ENCODE measurements at regions not wholly inside any gene's neighbourhood (a gene's known extent, or its start where the extent isn't known, plus 50 kb on each side); places are given as distances from the start of the nearest gene placed in this dataset.

DNA sequence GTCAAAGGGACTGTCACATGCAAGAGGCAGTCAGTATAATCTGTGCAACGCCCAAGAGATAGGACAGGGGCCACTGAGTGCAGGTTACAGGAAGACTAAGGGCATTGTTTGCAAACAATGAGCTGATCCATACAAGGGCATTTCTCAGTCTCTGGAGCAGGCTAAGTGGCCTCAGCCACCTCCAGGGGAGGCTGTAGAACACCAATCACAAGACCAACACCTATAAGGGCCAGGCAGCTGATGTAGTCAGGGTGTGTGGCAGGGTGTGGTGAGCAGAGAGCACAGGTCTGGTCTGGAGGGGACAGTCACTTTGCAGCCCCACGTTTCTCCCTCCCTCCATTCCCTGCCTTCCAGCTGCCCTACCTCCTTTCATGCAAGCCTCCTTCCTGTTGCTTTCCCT lies 83.2 kb upstream of the ADRA1B start:
- DNase-seq = no peak

DNA sequence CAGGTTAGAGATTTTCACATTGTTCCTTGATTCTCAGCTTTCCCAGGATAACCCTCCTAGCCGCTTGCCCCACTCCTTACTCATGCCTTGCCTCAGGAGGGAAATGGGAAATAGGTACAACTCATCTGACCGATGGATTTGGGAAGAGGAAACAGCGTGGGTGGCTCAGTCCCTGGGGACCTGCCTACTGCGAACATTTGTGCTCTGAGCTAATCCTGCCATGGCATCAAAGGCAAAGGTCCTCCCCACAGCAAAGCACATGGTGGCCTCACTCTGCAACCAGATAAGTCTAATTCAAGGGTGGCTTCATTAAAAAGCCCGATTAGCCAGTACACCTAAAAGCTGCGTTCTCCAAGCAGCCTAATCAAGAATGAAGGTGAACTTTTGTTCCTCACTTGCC lies 82.4 kb upstream of the ADRA1B start:
- no peak for DNase-seq

DNA sequence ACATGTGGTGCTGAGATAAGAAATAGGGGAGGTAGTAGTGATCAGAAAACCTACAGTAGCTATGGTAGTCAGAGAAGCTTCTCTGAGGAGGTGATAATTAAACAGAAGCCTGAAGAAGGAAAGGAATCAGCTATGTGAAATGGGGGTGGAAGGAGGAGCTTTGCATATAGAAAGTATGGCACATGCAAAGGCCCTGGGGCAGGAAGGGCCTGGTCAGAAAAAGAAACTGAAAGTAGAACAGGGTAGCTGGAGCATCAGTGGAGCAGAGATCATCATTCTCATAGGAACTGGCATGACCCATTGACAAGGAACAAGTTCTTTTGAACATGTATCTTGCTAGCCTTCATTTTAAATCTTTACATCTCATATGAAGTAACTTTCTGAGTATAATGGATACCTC lies 80.7 kb upstream of the ADRA1B start:
- no peak for DNase-seq

DNA sequence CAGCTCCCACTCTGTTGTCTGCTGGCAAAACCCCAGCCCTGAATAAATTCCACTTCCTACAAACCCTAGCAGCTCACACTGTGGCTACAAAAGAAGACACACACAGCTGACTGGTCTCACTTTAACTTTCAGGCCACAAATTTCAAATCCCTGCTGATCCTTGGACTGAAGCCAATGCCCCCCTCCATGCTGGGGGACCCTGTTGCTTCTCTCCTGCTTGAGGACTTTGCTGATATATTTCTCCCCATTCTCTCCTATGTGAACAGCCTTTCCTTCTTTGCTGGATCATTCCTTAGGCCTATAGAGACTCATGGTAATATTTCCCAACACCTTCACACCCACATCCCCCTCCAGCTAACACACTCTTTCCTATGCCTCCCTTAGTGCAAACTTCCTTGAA lies 79.6 kb upstream of the ADRA1B start:
- no peak for DNase-seq

DNA sequence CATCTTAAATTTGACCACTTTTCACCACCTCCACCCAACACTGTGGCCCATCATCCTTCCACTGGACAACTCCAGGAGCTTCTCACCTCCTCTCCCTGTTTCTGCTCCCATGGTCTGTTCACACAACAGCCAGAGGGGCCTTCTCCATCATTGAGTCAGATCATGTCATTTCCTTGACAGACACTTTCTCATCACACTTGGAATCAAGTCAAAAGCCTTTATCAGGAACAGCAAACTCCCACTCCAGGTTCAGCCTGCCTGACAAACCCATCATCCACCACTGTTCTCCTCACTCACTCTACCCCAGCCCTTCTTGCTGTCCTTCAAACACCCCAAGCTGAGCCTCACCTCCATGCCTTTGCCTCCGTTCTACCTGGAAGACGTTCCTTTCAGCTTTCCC lies 78.4 kb upstream of the ADRA1B start:
- DNase-seq = no peak

DNA sequence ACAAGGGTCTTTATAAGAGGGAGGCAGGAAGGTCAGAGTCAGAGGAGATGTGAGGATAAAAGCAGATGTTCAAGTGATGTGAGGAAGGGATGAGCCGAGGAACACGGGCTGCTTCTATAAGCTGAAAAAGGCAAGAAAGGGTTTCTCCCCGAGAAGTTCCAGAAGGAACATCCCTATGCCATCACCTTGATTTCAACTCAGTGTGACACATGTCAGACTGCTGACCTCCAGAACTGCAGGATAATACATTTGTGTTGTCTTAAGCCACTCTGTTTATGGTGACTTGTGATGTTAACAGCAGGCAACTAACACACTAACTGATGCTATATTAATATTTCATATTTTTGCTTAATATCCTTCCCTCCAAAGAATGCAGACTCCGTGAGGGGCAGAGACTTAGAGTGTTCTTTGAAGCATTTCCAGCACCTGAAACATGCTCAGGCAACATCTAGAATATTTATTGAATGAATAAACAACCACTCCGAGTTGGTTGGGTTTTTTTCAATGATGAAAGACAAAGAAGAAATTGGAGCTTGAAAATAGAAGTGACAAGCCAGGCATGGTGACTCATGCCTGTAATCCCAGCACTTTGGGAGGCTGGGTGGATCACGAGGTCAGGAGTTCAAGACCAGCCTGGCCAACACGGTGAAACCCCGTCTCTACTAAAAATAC lies 77.6 kb upstream of the ADRA1B start:
- DNase-seq = no peak

DNA sequence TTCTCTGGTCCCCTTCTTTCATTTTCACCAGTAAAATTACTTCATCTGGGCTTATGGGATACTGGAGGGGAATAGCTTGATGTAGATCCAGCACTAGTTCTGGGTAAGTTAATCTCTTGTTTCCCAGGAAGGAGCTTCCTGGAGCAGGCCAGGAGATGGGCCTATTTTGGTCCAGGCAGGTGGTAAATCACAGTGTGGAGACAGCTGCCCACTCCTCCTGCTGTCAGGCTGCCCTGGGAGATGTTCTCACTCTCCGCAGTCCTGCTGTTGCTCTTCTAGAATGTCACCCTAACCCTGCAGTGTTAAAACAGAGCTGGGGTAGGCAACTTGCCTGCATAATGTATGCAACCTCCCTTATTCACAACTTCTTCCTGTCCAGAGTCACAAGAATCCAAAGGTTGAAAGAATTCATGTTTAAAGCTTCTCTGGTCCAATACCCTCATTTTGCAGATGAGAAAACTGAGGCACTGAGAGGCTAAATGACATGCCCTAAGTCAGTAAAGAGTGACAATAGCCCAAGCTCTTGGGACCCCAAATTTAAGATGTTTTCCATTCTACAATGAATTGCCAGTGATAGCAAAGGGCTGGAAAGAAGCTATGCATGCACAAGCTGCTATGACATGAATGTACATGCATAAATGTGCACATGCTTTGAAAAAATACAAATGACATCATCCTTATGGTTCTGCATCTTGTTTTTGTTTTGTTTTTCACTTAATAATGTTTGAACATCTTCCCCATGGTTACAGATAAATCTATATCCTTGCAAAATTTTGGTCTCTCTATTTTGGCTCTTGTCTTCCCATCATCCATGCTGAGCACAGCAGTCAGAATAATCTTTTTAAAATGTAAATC lies 71.8 kb upstream of the ADRA1B start:
- no peak for DNase-seq

DNA sequence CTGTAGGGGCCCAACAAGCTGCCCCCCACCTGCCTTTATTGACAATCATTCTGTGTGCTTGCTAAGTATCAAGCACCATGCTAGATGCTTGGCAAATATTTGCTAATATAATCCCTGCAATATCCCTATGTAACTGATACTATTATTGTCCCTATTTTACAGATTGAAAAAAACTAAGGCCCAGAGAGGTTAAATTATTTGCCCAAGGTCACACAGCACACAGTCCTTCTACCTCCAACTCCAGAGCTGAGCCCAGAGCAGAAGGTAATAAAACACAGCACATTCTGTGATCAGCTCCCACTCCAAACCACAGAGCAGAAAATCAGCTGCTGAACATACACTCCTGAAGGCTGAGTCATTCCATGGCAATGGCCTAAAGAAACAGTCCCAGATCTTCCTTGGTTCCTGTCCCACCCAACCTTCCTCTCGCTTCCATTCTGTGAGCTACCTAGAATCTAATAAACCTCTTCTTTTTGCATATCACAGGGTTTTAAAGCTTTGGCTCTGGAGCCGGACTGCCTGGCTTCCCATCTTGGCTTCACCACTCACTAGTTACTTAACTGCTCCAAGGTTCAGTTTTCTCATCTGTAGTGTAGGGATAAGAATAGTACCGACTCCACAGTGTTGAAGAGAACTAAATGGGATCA lies 66.7 kb upstream of the ADRA1B start:
- no peak for DNase-seq

DNA sequence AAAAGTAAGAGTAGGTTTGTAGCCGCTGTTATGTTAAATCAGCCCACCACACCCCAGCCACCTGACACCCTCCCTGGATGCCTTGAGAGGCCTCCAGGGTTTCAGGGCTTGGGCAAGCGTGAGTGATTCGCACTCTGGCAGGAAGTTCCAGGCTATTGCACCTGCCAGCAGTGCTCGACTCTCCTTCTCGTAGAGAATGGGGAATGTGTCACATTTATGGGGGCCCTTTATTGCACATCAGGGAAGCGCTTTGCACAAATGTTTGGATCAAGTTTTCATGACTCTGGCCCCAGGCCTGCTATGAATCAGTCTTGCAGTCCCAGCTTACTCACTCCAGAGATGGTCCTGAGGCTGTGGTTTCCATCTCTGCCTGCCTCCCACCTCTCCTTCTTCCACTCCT lies 66.1 kb upstream of the ADRA1B start:
- no peak for DNase-seq

DNA sequence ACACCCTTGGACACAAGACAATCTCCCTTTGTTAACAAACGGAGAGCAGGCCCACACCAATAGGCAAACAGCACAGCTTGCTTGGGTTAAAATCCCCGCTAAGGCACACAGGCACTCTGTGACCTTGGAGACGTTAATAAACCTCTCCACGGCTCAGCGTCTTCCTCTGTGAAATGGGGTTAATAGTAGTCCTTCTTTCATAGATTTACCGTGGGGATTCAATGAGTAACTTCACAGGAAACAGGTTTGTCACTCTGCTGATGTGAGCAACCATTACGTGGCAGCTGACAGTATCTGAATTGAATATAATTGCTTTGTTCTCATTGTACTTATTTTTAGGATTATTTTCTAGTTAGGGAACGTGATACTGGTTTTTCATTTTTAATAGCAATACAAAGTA lies 65.2 kb upstream of the ADRA1B start:
- no peak for DNase-seq

DNA sequence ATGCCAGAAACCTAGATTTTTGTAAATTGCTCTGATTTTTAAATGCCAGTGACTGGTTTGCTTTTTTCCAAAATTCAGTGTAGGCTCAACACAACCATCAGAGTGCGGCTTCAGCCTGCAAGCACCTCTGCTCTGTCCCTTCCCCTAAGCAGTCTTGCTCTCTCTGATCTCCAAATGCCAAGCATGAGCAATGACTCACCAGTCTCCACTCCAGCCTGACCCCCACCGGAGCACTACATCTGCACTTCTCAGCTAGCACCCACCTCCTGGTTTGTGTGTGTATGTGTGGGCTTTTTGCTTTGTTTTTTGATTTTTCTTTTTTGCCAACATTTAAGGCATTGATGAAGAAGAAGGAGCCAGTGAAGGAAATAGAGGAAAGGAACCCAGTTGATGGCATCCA lies 61.4 kb upstream of the ADRA1B start:
- no peak for DNase-seq

DNA sequence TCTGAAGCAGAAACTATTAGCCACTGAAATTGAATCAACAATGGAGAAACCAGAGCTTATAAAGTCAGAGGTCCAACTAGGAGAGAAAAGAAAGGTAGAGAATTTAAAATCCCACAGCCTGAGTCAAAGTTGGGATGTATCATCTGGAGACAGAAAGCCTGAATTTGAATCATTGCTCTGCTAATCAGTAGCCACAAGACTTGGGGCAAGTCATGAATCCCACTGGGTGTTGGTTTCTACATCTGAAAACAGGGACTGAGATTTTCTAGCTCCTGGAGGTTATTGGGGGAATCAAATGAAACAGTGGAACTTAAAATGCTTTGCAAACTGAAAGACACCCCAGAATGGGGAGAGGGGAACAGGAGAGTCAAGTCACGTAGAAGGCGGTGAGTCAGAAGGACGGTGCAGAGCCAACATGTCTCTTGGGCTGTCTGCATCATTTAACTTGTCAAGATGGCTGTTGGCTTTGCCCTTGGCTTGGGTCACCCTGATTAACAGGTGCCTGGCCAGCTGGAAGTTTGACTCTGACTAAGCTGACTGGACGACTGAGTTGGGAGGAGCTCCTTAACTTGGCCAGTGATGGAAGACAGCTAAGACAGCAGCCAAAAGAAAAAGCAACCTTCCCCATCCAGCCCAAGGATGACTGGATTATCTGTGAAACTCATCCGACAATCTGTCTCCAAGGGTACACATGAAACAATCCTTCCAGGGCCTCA lies 60.6 kb upstream of the ADRA1B start:
- no peak for DNase-seq

DNA sequence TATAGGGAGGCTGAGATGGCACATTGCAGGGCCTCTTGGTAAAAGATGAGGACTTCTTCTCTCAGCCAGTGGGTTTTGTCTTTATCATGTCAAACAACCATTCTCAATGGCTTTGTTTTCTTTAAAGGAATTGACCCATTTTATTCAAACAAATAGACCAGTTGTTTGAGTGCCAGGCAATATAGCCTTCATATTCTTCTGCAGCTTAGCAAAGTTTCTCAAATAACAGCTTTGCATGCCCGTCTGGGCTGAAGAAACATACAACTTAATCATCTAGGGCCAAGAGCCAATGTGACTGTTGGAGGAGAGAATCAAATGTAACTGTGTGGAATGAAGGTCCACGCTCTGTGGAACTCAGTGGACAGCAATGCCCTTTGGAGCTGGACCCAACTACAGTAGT lies 57.4 kb upstream of the ADRA1B start:
- no peak for DNase-seq

DNA sequence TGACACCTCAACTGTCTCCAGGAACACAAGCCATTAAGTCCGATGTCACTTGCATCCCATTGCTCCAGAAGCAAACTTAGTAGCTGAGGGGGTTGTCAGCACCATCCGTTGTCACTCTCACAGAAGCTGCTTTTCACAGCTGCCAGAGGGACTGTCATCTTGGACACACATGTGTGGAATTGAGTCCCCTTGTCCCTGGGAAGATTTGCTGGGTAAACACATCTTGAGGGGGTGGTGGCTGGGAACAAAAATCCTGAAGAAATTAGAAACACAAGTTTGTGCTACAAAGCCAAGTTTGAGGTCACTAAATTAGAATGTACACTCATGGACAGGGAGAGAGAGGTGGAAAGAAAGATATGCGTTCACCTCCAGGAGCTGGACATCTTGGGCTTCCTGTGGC lies 55.2 kb upstream of the ADRA1B start:
- no peak for DNase-seq

DNA sequence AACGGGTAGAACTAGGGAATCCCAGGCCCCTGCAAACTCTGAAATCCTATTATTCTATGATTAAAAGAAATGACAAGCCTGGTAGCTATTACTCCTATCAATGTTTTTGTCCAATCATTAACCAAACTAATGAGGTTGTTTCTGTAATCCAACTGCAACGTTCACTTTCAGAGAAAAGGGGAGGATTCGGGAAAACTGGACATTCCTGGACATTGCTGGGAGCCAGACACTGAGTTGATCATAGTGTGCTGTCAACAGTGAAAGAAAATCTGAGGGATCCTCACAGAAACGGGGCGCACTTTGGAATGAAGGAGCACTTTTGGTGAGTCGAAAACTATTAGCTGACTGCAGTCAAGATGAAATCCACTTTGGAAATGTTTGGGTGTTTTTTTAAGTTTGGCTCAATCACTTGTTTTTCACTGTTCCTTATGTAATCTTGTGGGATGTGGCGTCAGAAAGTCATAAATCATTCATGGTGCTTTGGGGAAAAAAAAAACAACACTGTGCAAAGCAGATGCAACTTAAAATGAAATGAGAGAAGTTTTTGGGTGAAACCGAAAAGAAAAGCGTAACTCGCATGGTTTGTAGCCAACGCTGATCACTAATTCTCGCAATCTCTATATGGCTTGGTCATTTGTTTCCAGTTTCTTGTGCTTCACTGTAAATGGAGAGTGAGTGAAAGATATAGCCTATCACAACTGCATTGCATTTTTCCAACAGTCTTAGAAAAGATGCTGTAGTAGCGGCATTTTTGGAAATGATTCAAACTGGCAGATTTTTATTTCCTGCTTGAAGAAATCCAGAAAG lies 51.2 kb upstream of the ADRA1B start:
- DNase-seq = no peak

DNA sequence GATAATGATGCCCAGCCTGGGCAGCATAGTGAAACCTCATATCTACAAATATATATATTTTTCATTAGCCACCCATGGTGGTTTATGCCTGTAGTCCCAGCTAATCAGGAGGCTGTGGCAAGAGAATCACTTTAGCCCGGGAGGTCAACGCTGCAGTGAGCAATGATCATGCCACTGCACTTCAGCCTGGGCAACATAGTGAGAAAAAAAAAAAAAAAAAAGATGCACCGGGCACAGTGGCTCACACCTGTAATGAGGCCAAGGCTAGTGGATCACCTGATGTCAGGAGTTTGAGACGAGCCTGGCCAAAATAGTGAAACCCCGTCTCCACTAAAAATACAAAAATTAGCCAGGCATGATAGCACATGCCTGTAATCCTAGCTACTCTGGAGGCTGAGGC lies 50.2 kb upstream of the ADRA1B start:
- no peak for DNase-seq

Measured in RPMI8226 (cell line).